DMS 273 (cell line): ENCODE measurements at regions not wholly inside any gene's neighbourhood (a gene's known extent, or its start where the extent isn't known, plus 50 kb on each side); places are given as distances from the start of the nearest gene placed in this dataset.

Experiments
- DNase-seq: peaks from one replicate; lab custom pipeline; 2025; ENCODE audit not compliant: unreplicated experiment; lab: John Stamatoyannopoulos, UW

DNA sequence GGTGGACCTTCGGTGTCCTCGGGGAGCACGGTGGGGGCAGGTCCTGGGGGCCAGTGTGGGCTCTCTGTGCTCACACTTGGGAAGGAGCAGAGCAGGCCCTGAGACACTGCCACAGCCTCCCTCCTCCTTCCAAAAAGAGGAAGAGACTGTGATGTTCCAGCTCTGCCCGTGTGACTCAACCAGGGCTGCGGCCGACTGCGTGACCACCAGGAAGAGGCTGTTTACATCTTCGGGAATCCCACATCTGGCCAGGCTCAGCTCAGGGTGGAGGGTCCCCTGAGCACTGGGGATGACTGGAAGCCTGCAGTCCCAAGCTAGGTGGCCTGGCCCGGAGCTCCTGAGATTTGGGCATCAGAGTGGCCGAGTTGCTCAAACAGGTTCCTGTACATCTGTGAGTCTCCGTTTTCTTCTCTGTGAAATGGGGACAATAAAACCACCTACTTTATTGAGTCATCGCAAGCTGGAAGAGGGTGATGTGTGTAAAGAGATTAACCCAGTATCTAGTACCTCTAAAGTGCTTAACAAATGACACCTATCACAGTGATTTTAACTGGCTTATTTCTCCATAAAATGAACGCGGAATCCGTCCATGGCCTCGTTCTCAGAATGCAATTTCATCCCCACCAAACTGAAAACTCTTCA lies 242.1 kb downstream of the DLL1 start:
- no peak for DNase-seq

GRCh38 chr6:170047823-170048222 lies 243.1 kb downstream of the DLL1 start:
- no peak for DNase-seq

DNA sequence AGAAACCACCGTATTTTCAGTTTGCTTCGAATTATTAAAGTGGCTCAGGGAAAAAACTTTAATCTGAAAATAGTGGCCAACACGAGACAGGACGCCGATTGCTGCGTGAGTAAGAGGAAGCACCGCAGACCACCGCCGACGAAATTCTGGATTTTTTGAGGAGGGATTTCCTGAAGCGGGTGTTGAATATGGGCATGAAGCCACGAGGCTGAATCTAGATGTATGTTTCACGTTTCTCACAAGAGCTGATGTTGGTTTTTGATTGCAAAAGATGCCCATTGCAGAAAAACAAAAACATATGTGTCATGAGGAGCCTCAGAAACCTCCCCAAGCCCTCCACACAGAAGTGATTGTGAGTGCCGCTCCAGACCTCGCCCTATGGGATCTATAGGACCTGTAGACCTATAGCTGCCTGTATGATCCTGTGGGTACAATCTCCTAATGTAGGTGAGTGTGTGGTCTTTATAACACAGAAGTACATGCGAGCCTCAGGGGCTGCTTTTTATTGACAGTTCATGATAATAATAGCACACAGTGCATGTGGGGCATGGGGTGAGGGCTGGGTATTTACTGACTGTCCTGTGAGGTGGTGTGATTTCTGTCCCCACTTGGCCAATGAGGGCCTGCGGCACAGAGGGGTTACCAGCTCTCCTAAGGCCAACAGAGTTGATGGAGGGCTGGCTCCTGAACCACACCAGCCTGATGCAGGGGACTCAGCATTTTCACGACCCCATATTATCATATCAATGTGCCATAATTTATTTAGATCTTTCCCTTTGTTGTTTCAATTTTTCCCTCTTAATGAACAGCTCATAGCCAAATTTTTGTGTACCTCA lies 243.9 kb downstream of the DLL1 start:
- DNase-seq: no peak

GRCh38 chr6:170045981-170046667 lies 244.8 kb downstream of the DLL1 start:
- no peak for DNase-seq

GRCh38 chr6:170045563-170045960 lies 245.3 kb downstream of the DLL1 start:
- DNase-seq: no peak

GRCh38 chr6:170044836-170045562 lies 245.9 kb downstream of the DLL1 start:
- no peak for DNase-seq

DNA sequence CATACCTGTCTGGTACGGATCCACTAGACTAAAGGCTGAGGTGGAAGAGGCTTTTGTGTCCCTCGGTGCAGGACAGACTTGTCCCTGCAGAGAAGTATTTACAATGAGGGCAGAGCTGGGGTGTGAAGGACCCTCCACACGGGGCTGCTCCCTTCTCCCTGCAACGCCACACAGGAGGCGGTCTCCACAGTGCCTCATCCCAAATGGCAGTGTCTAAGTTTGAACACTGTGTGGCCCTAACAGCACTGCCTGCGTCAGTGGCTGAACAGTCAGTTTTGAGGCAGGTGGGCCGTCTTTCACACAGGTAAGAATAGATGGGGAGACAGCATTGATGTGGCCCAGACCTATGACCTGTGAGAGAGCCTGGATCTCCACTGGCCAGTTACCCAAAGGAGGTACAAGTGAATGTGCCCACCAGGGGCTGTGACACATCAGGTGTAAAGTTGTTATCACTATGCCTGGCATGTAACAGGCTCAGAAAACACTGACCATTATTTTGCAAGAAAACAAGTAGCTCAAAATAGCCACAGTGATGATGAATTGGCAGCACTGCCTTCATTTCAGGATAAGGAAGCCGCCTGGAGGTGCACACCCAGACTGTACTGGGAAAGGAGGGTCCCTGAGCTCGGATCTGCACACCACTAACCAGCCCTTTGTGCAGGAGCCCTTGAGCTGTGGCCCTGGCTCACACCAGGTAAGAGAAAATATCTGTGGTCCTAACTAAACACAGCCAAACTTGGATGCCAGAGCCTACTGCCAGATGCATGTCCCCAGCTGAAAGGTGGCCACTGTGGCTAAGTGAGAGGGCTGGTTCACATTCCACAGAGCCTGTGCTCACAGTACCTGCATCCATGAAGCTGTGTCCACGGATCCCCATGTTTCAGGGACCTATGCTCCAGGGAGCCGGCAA lies 246.7 kb downstream of the DLL1 start:
- no peak for DNase-seq

- no peak for DNase-seq
Measured at GRCh38 chr6:170043150-170043819, 247.6 kb downstream of the DLL1 start.

- DNase-seq: no peak
Measured at GRCh38 chr6:170042596-170043118, 248.2 kb downstream of the DLL1 start.

DNA sequence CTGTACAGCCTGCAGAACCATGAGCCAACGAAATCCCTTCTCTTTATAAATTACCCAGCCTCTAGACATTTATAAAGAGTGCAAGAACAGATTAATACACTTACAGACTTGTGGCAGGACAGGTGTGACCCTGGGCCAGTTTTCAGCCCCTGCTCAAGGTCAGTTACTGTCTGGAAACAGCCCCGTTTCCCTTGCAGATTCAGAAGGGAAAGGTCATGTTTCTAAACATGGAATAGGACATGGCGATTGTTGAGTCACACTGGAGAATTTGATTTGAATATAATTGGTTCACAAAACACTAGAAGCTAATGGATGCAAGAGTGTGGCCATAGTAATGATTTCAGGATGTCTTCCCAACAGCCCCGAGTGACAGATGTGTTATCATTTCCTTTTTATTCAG lies 248.8 kb downstream of the DLL1 start:
- no peak for DNase-seq

GRCh38 chr6:170041526-170041925 lies 249.4 kb downstream of the DLL1 start:
- no peak for DNase-seq

DNA sequence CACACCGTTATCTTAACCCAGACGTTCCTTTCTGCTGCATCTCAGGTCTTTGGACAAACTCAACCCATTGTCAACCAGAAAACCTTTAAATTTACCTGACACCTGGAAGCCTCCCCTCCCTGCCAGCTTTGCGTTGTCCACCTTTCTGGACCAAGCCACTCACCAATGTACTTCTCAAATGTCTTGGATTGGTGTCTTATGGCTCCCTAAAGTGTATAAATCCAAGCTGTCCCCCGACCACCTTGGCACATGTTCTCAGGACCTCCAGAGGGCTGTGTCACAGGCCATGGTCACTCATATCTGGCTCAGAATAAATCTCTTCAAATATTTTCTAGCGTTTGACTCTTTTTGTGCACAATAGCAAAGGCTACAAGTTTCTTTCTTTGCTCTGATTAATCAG lies 250.0 kb downstream of the DLL1 start:
- DNase-seq: no peak

GRCh38 chr6:170040115-170040500 lies 250.8 kb downstream of the DLL1 start:
- DNase-seq: no peak

- DNase-seq: no peak
Measured at GRCh38 chr6:170039156-170040114, 251.4 kb downstream of the DLL1 start.

DNA sequence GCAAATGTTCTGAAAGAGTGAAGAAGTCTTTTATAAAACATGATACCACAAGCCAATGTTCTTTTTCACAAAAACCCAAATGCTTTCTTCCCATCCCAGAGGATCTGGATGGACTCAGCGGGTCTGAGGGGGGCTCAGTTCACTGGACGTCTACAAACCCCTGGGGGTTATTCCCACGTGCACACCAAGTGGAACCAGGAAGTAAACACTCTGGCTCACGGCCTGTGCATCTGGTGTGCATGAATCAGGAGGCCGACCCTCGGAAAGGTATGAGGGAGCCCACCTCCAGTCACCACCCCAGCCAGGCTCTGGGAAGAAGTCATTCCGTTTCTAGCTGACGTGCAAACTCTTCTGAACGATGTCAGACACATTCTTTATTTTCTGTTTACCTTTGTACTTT lies 252.2 kb downstream of the DLL1 start:
- no peak for DNase-seq

GRCh38 chr6:170038251-170038650 lies 252.6 kb downstream of the DLL1 start:
- no peak for DNase-seq

DNA sequence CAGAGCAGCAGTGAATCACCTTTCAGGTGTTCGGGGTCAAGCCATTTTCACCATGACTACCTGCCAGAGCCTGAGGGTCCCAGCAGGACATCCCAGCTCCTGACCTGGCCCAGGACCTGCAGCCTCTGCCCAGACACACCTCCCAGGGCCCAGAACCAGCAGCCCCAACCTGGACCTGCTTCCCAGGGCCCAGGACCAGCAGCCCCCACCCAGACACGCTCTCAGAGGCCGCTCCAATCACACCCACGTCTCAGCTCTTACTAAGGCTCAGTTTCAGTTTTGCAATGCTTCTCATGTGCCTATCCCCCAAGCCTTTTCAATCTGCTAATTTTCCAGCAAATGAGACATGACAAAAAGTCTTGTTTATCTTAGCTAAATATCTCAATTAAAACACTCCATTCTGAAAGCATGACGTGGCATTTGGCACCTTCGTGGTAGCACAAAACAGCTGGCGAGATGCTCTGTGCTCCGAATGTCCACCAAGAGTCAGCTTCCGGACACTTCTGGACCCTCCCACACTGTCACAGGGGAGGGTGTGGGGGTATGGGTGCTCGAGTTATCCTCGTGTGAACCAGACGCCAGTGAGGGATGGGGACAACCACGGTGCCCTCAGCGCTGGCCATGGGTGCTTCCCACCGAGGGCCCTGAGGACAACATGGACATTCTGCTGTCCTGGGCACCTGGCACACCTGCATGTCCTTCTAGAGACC lies 253.2 kb downstream of the DLL1 start:
- DNase-seq: no peak

DNA sequence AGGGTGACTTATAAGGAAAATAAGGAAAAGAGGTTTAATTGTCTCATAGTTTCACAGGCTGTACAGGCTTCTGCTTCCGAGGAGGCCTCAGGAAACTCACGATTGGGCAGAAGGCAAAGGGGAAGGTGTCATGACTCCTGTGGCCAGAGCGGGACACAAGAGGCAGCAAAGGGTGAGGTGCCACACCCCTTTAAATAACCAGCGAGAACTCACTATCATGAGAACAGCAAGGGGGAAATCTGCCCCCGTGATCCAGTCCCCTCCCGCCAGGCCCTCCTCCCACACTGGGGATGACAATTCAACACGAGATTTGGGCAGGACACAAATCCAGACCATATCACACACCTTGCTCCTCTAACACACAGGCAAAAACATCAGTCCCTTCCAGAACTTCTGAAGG lies 254.0 kb downstream of the DLL1 start:
- no peak for DNase-seq
